Thyroid gland (tissue), 4 donors: ENCODE measurements at regions not wholly inside any gene's neighbourhood (a gene's known extent, or its start where the extent isn't known, plus 50 kb on each side); places are given as distances from the start of the nearest gene placed in this dataset.
"Not testable (repeated sequence)": the region's sequence is repeated elsewhere in the genome, so short reads cannot be mapped to it uniquely, and the experiment has no call there.

Experiments
- DNase-seq, 2 donors: peaks; one replicate each; pipeline ENCODE4 v3.0.0-alpha.2; 2019
- H3K27ac ChIP-seq, 3 donors: fragments of 200-600 bp; sonication (generic); 1 replicate in 2 of 3; 2 replicates in 1 of 3; pipeline ENCODE4 v1.5.1; 2016 to 2019; ENCODE audit warnings: mild to moderate bottlenecking in 1 of 3, moderate library complexity in 1 of 3
- H3K27me3 ChIP-seq: fragments of 200-600 bp; sonication (generic); one replicate; pipeline ENCODE4 v1.5.1; 2019
- H3K36me3 ChIP-seq, 2 donors: fragments of 200-600 bp; sonication (generic); one replicate each; pipeline ENCODE4 v1.5.1; 2016 to 2019
- H3K4me1 ChIP-seq, 2 donors: fragments of 200-600 bp; sonication (generic); one replicate each; pipeline ENCODE4 v1.5.1; 2017 to 2019
- H3K4me3 ChIP-seq, 3 donors: fragments of 200-600 bp; sonication (generic); replicated peaks in 1 of 3; 1 replicate in 2 of 3; 2 replicates in 1 of 3; pipeline ENCODE4 v1.5.1; 2016; ENCODE audit warnings: mild to moderate bottlenecking in 1 of 3
- H3K9me3 ChIP-seq: fragments of 200-600 bp; sonication (generic); one replicate; pipeline ENCODE4 v1.5.1; 2017
- CTCF ChIP-seq, 6 experiments: fragments of 200-600 bp in 3 of 6; fragments of 450-650 bp in 3 of 6; sonication (generic) in 3 of 6; IDR thresholded peaks; one replicate each; pipeline ENCODE4 v1.5.1; 2016 to 2019; ENCODE audit warnings: antibody characterized with exemption in 6 of 6, mild to moderate bottlenecking in 2 of 6, inconsistent platforms in 1 of 6, moderate library complexity in 1 of 6
- POLR2A ChIP-seq, 2 donors: fragments of 450-650 bp; IDR thresholded peaks; one replicate each; pipeline ENCODE4 v1.6.1; 2017; ENCODE audit warnings: antibody characterized with exemption in 2 of 2, mild to moderate bottlenecking in 2 of 2, moderate library complexity in 1 of 2
- WGBS, 2 donors: methylation state at CpG; one replicate each; pipeline ENCODE4 v1.1.5; 2017; 5-methylcytosine and 5-hydroxymethylcytosine counted together
- intact Hi-C: fragments of 100-400 bp; cut with DNase I; formaldehyde crosslinking; loops from one replicate; pipeline ENCODE4 v1.15.1; 2023

GRCh38 chr4:91887926-91888325 lies 415.8 kb upstream of the GRID2 start:
- WGBS, 2 donors = 68 to 73% methylated on average over 1 of the region's 1 CpG
- intact Hi-C loops = no loop called here
- H3K27ac ChIP-seq = no peak overlapping the region
- TF ChIP-seq CTCF (IDR thresholded peaks at IDR 0.05) (no peak), POLR2A (IDR thresholded peaks at IDR 0.05) (no peak)
- H3K27me3 ChIP-seq = no peaks in the 10 kb centered on the region
- no peak for DNase-seq
- no peak overlapping the region for H3K4me3 ChIP-seq
- H3K4me1 ChIP-seq = no peaks in the 10 kb centered on the region
- H3K36me3 ChIP-seq = no peaks in the 10 kb centered on the region
- H3K9me3 ChIP-seq = no peaks in the 10 kb centered on the region

- H3K27me3 ChIP-seq, H3K4me3 ChIP-seq, H3K27ac ChIP-seq, H3K9me3 ChIP-seq, DNase-seq, H3K36me3 ChIP-seq, H3K4me1 ChIP-seq, intact Hi-C loops: not testable (repeated sequence)
- WGBS, 2 donors = 82% methylated on average over 4 to 5 of the region's 5 CpGs
Observed at GRCh38 chr4:91891217-91891616, 412.5 kb upstream of the GRID2 start.

GRCh38 chr4:91894006-91894405 lies 409.8 kb upstream of the GRID2 start:
- H3K36me3 ChIP-seq = no peaks in the 10 kb centered on the region
- intact Hi-C loops = no loop called here
- H3K4me1 ChIP-seq = no peaks in the 10 kb centered on the region
- H3K4me3 ChIP-seq = no peak overlapping the region
- TF ChIP-seq POLR2A (IDR thresholded peaks at IDR 0.05) (no peak), CTCF (IDR thresholded peaks at IDR 0.05) (no peak)
- H3K27me3 ChIP-seq = no peaks in the 10 kb centered on the region
- DNase-seq = no peak
- no peak overlapping the region for H3K27ac ChIP-seq
- H3K9me3 ChIP-seq = no peaks in the 10 kb centered on the region

- Histone ChIP-seq H3K9me3 (no peaks in the 10 kb centered on the region), H3K27ac (no peak overlapping the region), H3K4me3 (no peak overlapping the region), H3K36me3 (no peaks in the 10 kb centered on the region), H3K27me3 (no peaks in the 10 kb centered on the region), H3K4me1 (no peaks in the 10 kb centered on the region)
- WGBS, 2 donors = 43 to 48% methylated on average over 1 of the region's 1 CpG
- no peak for DNase-seq
- intact Hi-C loops = no loop called here
- TF ChIP-seq POLR2A (IDR thresholded peaks at IDR 0.05) (no peak), CTCF (IDR thresholded peaks at IDR 0.05) (no peak)
Observed at GRCh38 chr4:91904556-91904955, 399.2 kb upstream of the GRID2 start.

- no peaks in the 10 kb centered on the region for H3K9me3 ChIP-seq
- intact Hi-C loops = no loop called here
- H3K4me1 ChIP-seq = no peaks in the 10 kb centered on the region
- no peaks in the 10 kb centered on the region for H3K36me3 ChIP-seq
- H3K4me3 ChIP-seq = no peak overlapping the region
- H3K27me3 ChIP-seq = no peaks in the 10 kb centered on the region
- 69 to 74% methylated on average over 2 of the region's 2 CpGs for WGBS, 2 donors
- no peak for DNase-seq
- TF ChIP-seq CTCF (IDR thresholded peaks at IDR 0.05) (no peak), POLR2A (IDR thresholded peaks at IDR 0.05) (no peak)
- no peak overlapping the region for H3K27ac ChIP-seq
Observed at GRCh38 chr4:91909963-91910362, 393.8 kb upstream of the GRID2 start.

- Histone ChIP-seq H3K9me3 (no peaks in the 10 kb centered on the region), H3K4me3 (no peak overlapping the region), H3K4me1 (no peaks in the 10 kb centered on the region), H3K36me3 (no peaks in the 10 kb centered on the region), H3K27me3 (no peaks in the 10 kb centered on the region), H3K27ac (no peak overlapping the region)
- intact Hi-C loops = no loop called here
- TF ChIP-seq CTCF (IDR thresholded peaks at IDR 0.05) (no peak), POLR2A (IDR thresholded peaks at IDR 0.05) (no peak)
- no peak for DNase-seq
- WGBS, 2 donors = 94 to 97% methylated on average over 1 of the region's 1 CpG
Observed at GRCh38 chr4:91914176-91914804, 389.5 kb upstream of the GRID2 start.
